H1 (cell line): ENCODE measurements at regions not wholly inside any gene's neighbourhood (a gene's known extent, or its start where the extent isn't known, plus 50 kb on each side); places are given as distances from the start of the nearest gene placed in this dataset.

Source experiments
- CTCF ChIA-PET: fragments of 300-600 bp; sonication (Branson Sonifier 250); formaldehyde crosslinking; loops from one replicate; lab custom pipeline; 2021; ENCODE audit not compliant: partially characterized antibody; lab: Charles Lee
- POLR2A ChIA-PET: fragments of 300-600 bp; sonication (Branson Sonifier 250); formaldehyde crosslinking; loops from one replicate; lab custom pipeline; 2021; ENCODE audit warnings: inconsistent platforms; ENCODE audit not compliant: partially characterized antibody; lab: Charles Lee
- DNase-seq, 2 experiments: peaks; one replicate each; pipeline versions ENCODE4 v3.0.0 to v3.0.0-alpha.2; 2010 to 2022; ENCODE audit warnings: low spot score in 2 of 2, low read depth in 1 of 2, mixed read lengths in 1 of 2
- FAIRE-seq: peaks from 2 replicates; lab custom pipeline; 2011; peaks lifted over from hg19 to GRCh38; lab: Jason Lieb, UNC
- H2AFZ ChIP-seq: 2 replicates; pipeline ENCODE4 v1.8.1; 2012; ENCODE audit warnings: low read length, inconsistent platforms
- H2AK5ac ChIP-seq: 2 replicates; pipeline ENCODE4 v1.6.1; 2013; ENCODE audit warnings: low read depth, low read length
- H2BK120ac ChIP-seq: replicated peaks from 2 replicates; pipeline ENCODE3; 2013; ENCODE audit warnings: low read depth, low read length, inconsistent platforms
- H2BK12ac ChIP-seq: 2 replicates; pipeline ENCODE4 v1.6.1; 2013; ENCODE audit warnings: low read depth, low read length
- H2BK15ac ChIP-seq: 2 replicates; pipeline ENCODE4 v1.6.1; 2013; ENCODE audit warnings: low read length
- H2BK20ac ChIP-seq: 2 replicates; pipeline ENCODE4 v1.6.1; 2013; ENCODE audit warnings: low read length
- H2BK5ac ChIP-seq: 2 replicates; pipeline ENCODE4 v1.6.1; 2013; ENCODE audit warnings: low read depth, low read length
- H3K14ac ChIP-seq: 2 replicates; pipeline ENCODE4 v1.6.1; 2013; ENCODE audit warnings: inconsistent platforms; ENCODE audit not compliant: insufficient read length
- H3K18ac ChIP-seq: 2 replicates; pipeline ENCODE4 v1.6.1; 2013; ENCODE audit warnings: low read length; ENCODE audit errors: extremely low read depth
- H3K23ac ChIP-seq: 2 replicates; pipeline ENCODE4 v1.6.1; 2013; ENCODE audit warnings: inconsistent platforms; ENCODE audit not compliant: insufficient read length
- H3K23me2 ChIP-seq: 2 replicates; pipeline ENCODE4 v1.6.1; 2013; ENCODE audit warnings: low read depth, low read length
- H3K27ac ChIP-seq: 2 replicates; pipeline ENCODE4 v1.6.1; 2011; ENCODE audit warnings: low read depth, low read length, inconsistent platforms
- H3K27me3 ChIP-seq, 4 experiments: replicated peaks in 1 of 4; 1 replicate in 1 of 4; 2 replicates in 3 of 4; pipeline versions ENCODE4 v1.6.1 to v1.8.1; 2011 to 2013; ENCODE audit warnings: low read length in 3 of 4, mild to moderate bottlenecking in 3 of 4, inconsistent platforms in 2 of 4, mixed read lengths in 2 of 4, moderate library complexity in 1 of 4; ENCODE audit not compliant: control insufficient read depth in 3 of 4, insufficient read depth in 3 of 4; ENCODE audit errors: extremely low read depth in 1 of 4
- H3K36me3 ChIP-seq, 4 experiments: 2 replicates each; pipeline versions ENCODE4 v1.6.1 to v1.8.1; 2011 to 2013; ENCODE audit warnings: mild to moderate bottlenecking in 4 of 4, low read length in 3 of 4, moderate library complexity in 2 of 4, control low read depth in 1 of 4, inconsistent platforms in 1 of 4; ENCODE audit not compliant: insufficient read depth in 4 of 4, control insufficient read depth in 2 of 4
- H3K4ac ChIP-seq: replicated peaks from 2 replicates; pipeline ENCODE3; 2013; ENCODE audit warnings: low read length, low read depth, mixed read lengths, inconsistent platforms; ENCODE audit not compliant: insufficient read length
- H3K4me1 ChIP-seq, 4 experiments: replicated peaks in 1 of 4; 1 replicate in 1 of 4; 2 replicates in 3 of 4; pipeline versions ENCODE4 v1.6.1 to v1.8.1; 2011 to 2013; ENCODE audit warnings: low read length in 3 of 4, inconsistent platforms in 2 of 4, mixed read lengths in 1 of 4; ENCODE audit not compliant: insufficient read depth in 4 of 4, control insufficient read depth in 3 of 4
- H3K4me2 ChIP-seq, 2 experiments: 2 replicates each; pipeline versions ENCODE4 v1.6.1 to v1.8.1; 2011 to 2013; ENCODE audit warnings: low read depth in 2 of 2, low read length in 2 of 2, control low read depth in 1 of 2, inconsistent platforms in 1 of 2, mild to moderate bottlenecking in 1 of 2; ENCODE audit not compliant: insufficient read depth in 1 of 2
- H3K4me3 ChIP-seq, 4 experiments: fragments of 200-600, 300-600 bp in 1 of 4; sonication (generic), shearing (Covaris generic), sonication (Bioruptor Twin) in 1 of 4; 2 replicates each; pipeline versions ENCODE4 v1.5.1 to v1.8.1; 2011 to 2016; ENCODE audit warnings: low read length in 4 of 4, low read depth in 3 of 4, control low read depth in 2 of 4, inconsistent platforms in 2 of 4, mild to moderate bottlenecking in 2 of 4, mixed read lengths in 1 of 4, moderate library complexity in 1 of 4; ENCODE audit not compliant: insufficient read depth in 2 of 4; ENCODE audit errors: extremely low read depth in 1 of 4
- H3K56ac ChIP-seq: replicated peaks from 2 replicates; pipeline ENCODE3; 2013; ENCODE audit warnings: low read depth, mild to moderate bottlenecking, mixed read lengths, low read length, inconsistent platforms; ENCODE audit not compliant: insufficient read length
- H3K79me1 ChIP-seq: 2 replicates; pipeline ENCODE4 v1.6.1; 2013; ENCODE audit warnings: low read depth, low read length, control low read depth
- H3K79me2 ChIP-seq, 2 experiments: 2 replicates each; pipeline versions ENCODE4 v1.6.1 to v1.8.1; 2012 to 2013; ENCODE audit warnings: low read length in 2 of 2, mild to moderate bottlenecking in 2 of 2, inconsistent platforms in 1 of 2; ENCODE audit not compliant: insufficient read depth in 2 of 2, control insufficient read depth in 1 of 2
- H3K9ac ChIP-seq, 4 experiments: replicated peaks in 1 of 4; 1 replicate in 1 of 4; 2 replicates in 3 of 4; pipeline versions ENCODE4 v1.6.1 to v1.8.1; 2011 to 2013; ENCODE audit warnings: low read depth in 3 of 4, low read length in 3 of 4, control low read depth in 2 of 4, mild to moderate bottlenecking in 2 of 4, moderate library complexity in 2 of 4, inconsistent platforms in 1 of 4; ENCODE audit errors: extremely low read depth in 1 of 4
- H3K9me3 ChIP-seq, 2 experiments: 2 replicates each; pipeline versions ENCODE4 v1.6.1 to v1.8.1; 2012 to 2013; ENCODE audit warnings: mild to moderate bottlenecking in 2 of 2, moderate library complexity in 2 of 2, control low read depth in 1 of 2, inconsistent platforms in 1 of 2, low read depth in 1 of 2, low read length in 1 of 2, mixed read lengths in 1 of 2; ENCODE audit not compliant: insufficient read depth in 2 of 2
- H4K20me1 ChIP-seq, 2 experiments: replicated peaks in 1 of 2; 2 replicates each; pipeline versions ENCODE3 to v1.8.1; 2011 to 2013; ENCODE audit warnings: inconsistent platforms in 2 of 2, low read length in 2 of 2, mild to moderate bottlenecking in 1 of 2; ENCODE audit not compliant: insufficient read depth in 2 of 2, control insufficient read depth in 1 of 2
- H4K5ac ChIP-seq: 2 replicates; pipeline ENCODE4 v1.6.1; 2013; ENCODE audit warnings: low read length, low read depth, mixed read lengths, inconsistent platforms; ENCODE audit not compliant: insufficient read length
- H4K8ac ChIP-seq: 2 replicates; pipeline ENCODE4 v1.8.0; 2013; ENCODE audit warnings: mild to moderate bottlenecking, moderate library complexity, low read length, inconsistent platforms; ENCODE audit not compliant: insufficient read depth; ENCODE audit errors: extremely low read depth
- H4K91ac ChIP-seq: replicated peaks from 2 replicates; pipeline ENCODE3; 2013; ENCODE audit warnings: low read length, mixed read lengths, inconsistent platforms; ENCODE audit not compliant: insufficient read length
- CBX8 ChIP-seq: fragments of 300-800, 300-1000 bp; sonication (generic); IDR thresholded peaks from 2 replicates; pipeline ENCODE4 v1.7.1; 2016; ENCODE audit warnings: low read depth, low read length, borderline replicate concordance
- WGBS, 2 experiments: shearing (Covaris generic) in 1 of 2; methylation state at CpG; one replicate each; pipeline versions ENCODE4 v1.1.6 to v1.1.7; 2013 to 2015; ENCODE audit warnings: low lambda C conversion rate in 2 of 2, mixed read lengths in 2 of 2, inconsistent platforms in 1 of 2, low coverage in 1 of 2, missing lambda C conversion rate in 1 of 2; ENCODE audit not compliant: insufficient replicate concordance in 2 of 2, insufficient coverage in 1 of 2, insufficient read length in 1 of 2; ENCODE audit errors: extremely low coverage in 1 of 2, missing lambda C conversion rate in 1 of 2; 5-methylcytosine and 5-hydroxymethylcytosine counted together

DNA sequence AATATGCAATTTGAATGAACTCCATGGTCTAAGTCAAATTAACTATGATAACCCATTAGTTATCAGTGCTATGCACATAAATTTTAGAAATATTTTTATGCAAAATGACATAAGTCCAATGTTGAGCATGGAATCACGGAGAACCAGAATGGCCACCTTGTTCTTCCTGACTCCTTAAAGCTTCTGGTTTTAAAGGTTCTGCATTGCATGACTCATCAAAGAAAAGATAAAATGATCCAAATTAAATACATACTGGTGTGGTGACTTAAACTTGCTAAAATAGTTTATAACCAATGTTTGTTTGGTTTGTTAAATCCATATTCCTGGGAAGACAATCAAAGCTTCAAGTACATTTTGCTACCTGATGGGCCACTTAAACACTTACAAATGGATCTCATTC is 1146.9 kb upstream of the NRXN1 start:
- Histone ChIP-seq H2BK15ac (no peak overlapping the region), H3K4me2 (no peak overlapping the region), H2AK5ac (no peak overlapping the region), H2AFZ (no peak overlapping the region), H3K23me2 (no peaks in the 10 kb centered on the region), H3K79me1 (no peaks in the 10 kb centered on the region), H3K4me1 (no peaks in the 10 kb centered on the region), H2BK20ac (no peak overlapping the region), H2BK12ac (no peak overlapping the region), H4K8ac (no peak overlapping the region), H4K5ac (no peak overlapping the region), H3K9ac (no peak overlapping the region), H3K9me3 (peaks cover 0 to 19% of the 10 kb centered on the region in 2 experiments; a peak in 1 of 4 replicates), H3K27ac (no peak overlapping the region), H3K18ac (no peak overlapping the region), H2BK5ac (no peak overlapping the region), H3K56ac (no peak overlapping the region), H3K36me3 (peaks cover 0 to 4% (median 0%) of the 10 kb centered on the region in 4 experiments; a peak in 1 of 8 replicates), H4K20me1 (no peaks in the 10 kb centered on the region), H3K14ac (no peak overlapping the region), H3K27me3 (no peaks in the 10 kb centered on the region), H3K4me3 (no peak overlapping the region), H4K91ac (no peak overlapping the region), H3K4ac (no peak overlapping the region), H3K79me2 (no peaks in the 10 kb centered on the region), H3K23ac (no peak overlapping the region), H2BK120ac (no peak overlapping the region)
- ChIA-PET POLR2A (no interaction called here), CTCF (no interaction called here)
- 81% methylated on average over 1 of the region's 1 CpG; no CpG with 5 or more reads in 1 of the 2 experiments for WGBS, 2 experiments
- DNase-seq (no peak), FAIRE-seq (no peak)
- TF ChIP-seq CBX8, result no peak
